OCI-LY7 (cell line): ENCODE measurements at regions not wholly inside any gene's neighbourhood (a gene's known extent, or its start where the extent isn't known, plus 50 kb on each side); places are given as distances from the start of the nearest gene placed in this dataset.

Source experiments
- EZH2phosphoT487 ChIP-seq: fragments of 200-600 bp; sonication (generic); IDR thresholded peaks from 2 replicates; pipeline ENCODE4 v1.6.1; 2018; ENCODE audit warnings: low read depth, borderline replicate concordance, mild to moderate bottlenecking, mixed run types, antibody characterized with exemption, low read length, moderate library complexity, mixed read lengths
- TF ChIP-seq, protein P1 (sequence below): fragments of 200-600 bp; sonication (generic); conservative IDR thresholded peaks from 2 replicates; pipeline ENCODE4 v1.5.1; 2014; ENCODE audit warnings: mild to moderate bottlenecking, antibody characterized with exemption, low read length, moderate library complexity, mixed read lengths

- TF ChIP-seq, protein P1, sequence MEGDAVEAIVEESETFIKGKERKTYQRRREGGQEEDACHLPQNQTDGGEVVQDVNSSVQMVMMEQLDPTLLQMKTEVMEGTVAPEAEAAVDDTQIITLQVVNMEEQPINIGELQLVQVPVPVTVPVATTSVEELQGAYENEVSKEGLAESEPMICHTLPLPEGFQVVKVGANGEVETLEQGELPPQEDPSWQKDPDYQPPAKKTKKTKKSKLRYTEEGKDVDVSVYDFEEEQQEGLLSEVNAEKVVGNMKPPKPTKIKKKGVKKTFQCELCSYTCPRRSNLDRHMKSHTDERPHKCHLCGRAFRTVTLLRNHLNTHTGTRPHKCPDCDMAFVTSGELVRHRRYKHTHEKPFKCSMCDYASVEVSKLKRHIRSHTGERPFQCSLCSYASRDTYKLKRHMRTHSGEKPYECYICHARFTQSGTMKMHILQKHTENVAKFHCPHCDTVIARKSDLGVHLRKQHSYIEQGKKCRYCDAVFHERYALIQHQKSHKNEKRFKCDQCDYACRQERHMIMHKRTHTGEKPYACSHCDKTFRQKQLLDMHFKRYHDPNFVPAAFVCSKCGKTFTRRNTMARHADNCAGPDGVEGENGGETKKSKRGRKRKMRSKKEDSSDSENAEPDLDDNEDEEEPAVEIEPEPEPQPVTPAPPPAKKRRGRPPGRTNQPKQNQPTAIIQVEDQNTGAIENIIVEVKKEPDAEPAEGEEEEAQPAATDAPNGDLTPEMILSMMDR, result no peak
- TF ChIP-seq EZH2phosphoT487, result no peak
These were observed 349.2 kb upstream of the CCDC54 start for GRCh38 chr3:107028086-107028485.
